Neural cell (in vitro differentiated cells): ENCODE measurements at regions not wholly inside any gene's neighbourhood (a gene's known extent, or its start where the extent isn't known, plus 50 kb on each side); places are given as distances from the start of the nearest gene placed in this dataset.
"Not testable (repeated sequence)": the region's sequence is repeated elsewhere in the genome, so short reads cannot be mapped to it uniquely, and the experiment has no call there.

Experiments
- H2AFZ ChIP-seq: fragments of 200-600, 300-800 bp; sonication (generic), shearing (Covaris generic); 2 replicates; pipeline ENCODE4 v1.6.0; 2014; ENCODE audit warnings: low read depth, mild to moderate bottlenecking, antibody characterized with exemption, low read length, moderate library complexity
- H3F3A ChIP-seq: fragments of 200-600 bp; shearing (Covaris generic); 2 replicates; pipeline ENCODE4 v1.6.1; 2016; ENCODE audit warnings: mild to moderate bottlenecking, moderate library complexity, mixed read lengths, antibody characterized with exemption, low read length; ENCODE audit not compliant: insufficient read depth, poor library complexity, severe bottlenecking
- H3K27ac ChIP-seq: fragments of 200-600, 300-800 bp; sonication (generic), shearing (Covaris generic); 2 replicates; pipeline ENCODE4 v1.5.1; 2014; ENCODE audit warnings: mild to moderate bottlenecking, low read length, moderate library complexity
- H3K27me3 ChIP-seq: fragments of 300-800, 200-600 bp; sonication (generic), shearing (Covaris generic); 2 replicates; pipeline ENCODE4 v1.6.0; 2014; ENCODE audit warnings: mild to moderate bottlenecking, low read depth, low read length, moderate library complexity; ENCODE audit not compliant: insufficient read depth
- H3K36me3 ChIP-seq: fragments of 300-800, 200-600 bp; sonication (generic), shearing (Covaris generic); 2 replicates; pipeline ENCODE4 v1.5.1; 2014; ENCODE audit warnings: mild to moderate bottlenecking, antibody characterized with exemption, low read length, moderate library complexity; ENCODE audit not compliant: insufficient read depth
- H3K4me2 ChIP-seq: fragments of 300-800, 200-600 bp; sonication (generic), shearing (Covaris generic); 2 replicates; pipeline ENCODE4 v1.6.0; 2014; ENCODE audit warnings: mild to moderate bottlenecking, low read length
- H3K4me3 ChIP-seq: fragments of 300-800, 200-600 bp; sonication (generic), shearing (Covaris generic); 2 replicates; pipeline ENCODE4 v1.5.1; 2014; ENCODE audit warnings: mild to moderate bottlenecking, low read length, moderate library complexity
- H3K79me2 ChIP-seq: fragments of 200-600 bp; shearing (Covaris generic); replicated peaks from 2 replicates; pipeline ENCODE4 v1.6.0; 2014; ENCODE audit warnings: mild to moderate bottlenecking, low read length, moderate library complexity; ENCODE audit not compliant: insufficient read depth
- H3K9ac ChIP-seq: fragments of 300-800, 200-600 bp; sonication (generic), shearing (Covaris generic); 2 replicates; pipeline ENCODE4 v1.6.1; 2016; ENCODE audit warnings: mild to moderate bottlenecking, low read length, mixed read lengths
- H3K9me2 ChIP-seq: fragments of 200-600 bp; shearing (Covaris generic); 2 replicates; pipeline ENCODE4 v1.6.1; 2016; ENCODE audit warnings: mild to moderate bottlenecking, low read length, mixed read lengths; ENCODE audit not compliant: insufficient read depth
- H3K9me3 ChIP-seq: fragments of 200-600, 300-800 bp; sonication (generic), shearing (Covaris generic); 2 replicates; pipeline ENCODE4 v1.6.1; 2016; ENCODE audit warnings: mild to moderate bottlenecking, mixed run types, low read length, moderate library complexity, mixed read lengths
- H4K20me1 ChIP-seq: fragments of 200-600 bp; shearing (Covaris generic); 2 replicates; pipeline ENCODE4 v1.6.1; 2016; ENCODE audit warnings: mild to moderate bottlenecking, mixed run types; ENCODE audit not compliant: insufficient read depth
- CTCF ChIP-seq: fragments of 450-650 bp; IDR thresholded peaks from 2 replicates; pipeline ENCODE4 v1.5.1; 2014; ENCODE audit warnings: antibody characterized with exemption, mild to moderate bottlenecking, moderate library complexity; ENCODE audit not compliant: poor library complexity, severe bottlenecking
- EP300 ChIP-seq: fragments of 450-650 bp; conservative IDR thresholded peaks from 2 replicates; pipeline ENCODE4 v1.6.1; 2014; ENCODE audit warnings: antibody characterized with exemption, mild to moderate bottlenecking, moderate library complexity; ENCODE audit not compliant: poor library complexity, severe bottlenecking
- EZH2 ChIP-seq: fragments of 200-600, 300-800 bp; shearing (Covaris generic), sonication (generic); IDR thresholded peaks from 2 replicates; pipeline ENCODE4 v1.6.1; 2014; ENCODE audit warnings: antibody characterized with exemption, low read length, borderline replicate concordance, mild to moderate bottlenecking; ENCODE audit not compliant: insufficient read depth, poor library complexity, severe bottlenecking
- MXI1 ChIP-seq: fragments of 450-650 bp; conservative IDR thresholded peaks from 2 replicates; pipeline ENCODE4 v1.6.1; 2014; ENCODE audit warnings: antibody characterized with exemption, mild to moderate bottlenecking; ENCODE audit not compliant: poor library complexity, severe bottlenecking
- POLR2AphosphoS5 ChIP-seq: IDR thresholded peaks from 2 replicates; pipeline ENCODE4 v1.6.1; 2012
- RAD21 ChIP-seq: fragments of 450-650 bp; conservative IDR thresholded peaks from 2 replicates; pipeline ENCODE4 v1.6.1; 2014; ENCODE audit warnings: antibody characterized with exemption, mild to moderate bottlenecking, moderate library complexity
- SMC3 ChIP-seq: fragments of 450-650 bp; conservative IDR thresholded peaks from 2 replicates; pipeline ENCODE4 v1.6.1; 2014; ENCODE audit warnings: antibody characterized with exemption, mild to moderate bottlenecking, moderate library complexity; ENCODE audit not compliant: poor library complexity
- TAF1 ChIP-seq: IDR thresholded peaks from 2 replicates; pipeline ENCODE4 v1.6.1; 2012; ENCODE audit warnings: low read depth
- TF ChIP-seq, protein P1 (sequence below): IDR thresholded peaks from 2 replicates; pipeline ENCODE4 v1.6.1; 2012; ENCODE audit warnings: borderline replicate concordance

GRCh38 chr13:64591971-64592370, 2638.2 kb downstream of the PCDH9 start:
- Histone ChIP-seq H3K27me3 (no peaks in the 10 kb centered on the region), H3K4me2 (no peak overlapping the region), H3K9me2 (peaks cover 5% of the 10 kb centered on the region), H3K9ac (no peak overlapping the region), H3F3A (no peaks in the 10 kb centered on the region), H3K9me3 (no peaks in the 10 kb centered on the region), H3K4me3 (no peak overlapping the region), H3K36me3 (no peaks in the 10 kb centered on the region), H3K79me2 (no peaks in the 10 kb centered on the region), H2AFZ (no peak overlapping the region), H4K20me1 (no peaks in the 10 kb centered on the region), H3K27ac (no peak overlapping the region)
- TF ChIP-seq, protein P1, sequence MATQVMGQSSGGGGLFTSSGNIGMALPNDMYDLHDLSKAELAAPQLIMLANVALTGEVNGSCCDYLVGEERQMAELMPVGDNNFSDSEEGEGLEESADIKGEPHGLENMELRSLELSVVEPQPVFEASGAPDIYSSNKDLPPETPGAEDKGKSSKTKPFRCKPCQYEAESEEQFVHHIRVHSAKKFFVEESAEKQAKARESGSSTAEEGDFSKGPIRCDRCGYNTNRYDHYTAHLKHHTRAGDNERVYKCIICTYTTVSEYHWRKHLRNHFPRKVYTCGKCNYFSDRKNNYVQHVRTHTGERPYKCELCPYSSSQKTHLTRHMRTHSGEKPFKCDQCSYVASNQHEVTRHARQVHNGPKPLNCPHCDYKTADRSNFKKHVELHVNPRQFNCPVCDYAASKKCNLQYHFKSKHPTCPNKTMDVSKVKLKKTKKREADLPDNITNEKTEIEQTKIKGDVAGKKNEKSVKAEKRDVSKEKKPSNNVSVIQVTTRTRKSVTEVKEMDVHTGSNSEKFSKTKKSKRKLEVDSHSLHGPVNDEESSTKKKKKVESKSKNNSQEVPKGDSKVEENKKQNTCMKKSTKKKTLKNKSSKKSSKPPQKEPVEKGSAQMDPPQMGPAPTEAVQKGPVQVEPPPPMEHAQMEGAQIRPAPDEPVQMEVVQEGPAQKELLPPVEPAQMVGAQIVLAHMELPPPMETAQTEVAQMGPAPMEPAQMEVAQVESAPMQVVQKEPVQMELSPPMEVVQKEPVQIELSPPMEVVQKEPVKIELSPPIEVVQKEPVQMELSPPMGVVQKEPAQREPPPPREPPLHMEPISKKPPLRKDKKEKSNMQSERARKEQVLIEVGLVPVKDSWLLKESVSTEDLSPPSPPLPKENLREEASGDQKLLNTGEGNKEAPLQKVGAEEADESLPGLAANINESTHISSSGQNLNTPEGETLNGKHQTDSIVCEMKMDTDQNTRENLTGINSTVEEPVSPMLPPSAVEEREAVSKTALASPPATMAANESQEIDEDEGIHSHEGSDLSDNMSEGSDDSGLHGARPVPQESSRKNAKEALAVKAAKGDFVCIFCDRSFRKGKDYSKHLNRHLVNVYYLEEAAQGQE: no peak
- TF ChIP-seq EP300: no peak
- no peak for TF ChIP-seq CTCF
- no peak for TF ChIP-seq EZH2
- TF ChIP-seq POLR2AphosphoS5: no peak
- TF ChIP-seq TAF1: no peak
- TF ChIP-seq RAD21: no peak
- TF ChIP-seq MXI1: no peak
- TF ChIP-seq SMC3: no peak

DNA sequence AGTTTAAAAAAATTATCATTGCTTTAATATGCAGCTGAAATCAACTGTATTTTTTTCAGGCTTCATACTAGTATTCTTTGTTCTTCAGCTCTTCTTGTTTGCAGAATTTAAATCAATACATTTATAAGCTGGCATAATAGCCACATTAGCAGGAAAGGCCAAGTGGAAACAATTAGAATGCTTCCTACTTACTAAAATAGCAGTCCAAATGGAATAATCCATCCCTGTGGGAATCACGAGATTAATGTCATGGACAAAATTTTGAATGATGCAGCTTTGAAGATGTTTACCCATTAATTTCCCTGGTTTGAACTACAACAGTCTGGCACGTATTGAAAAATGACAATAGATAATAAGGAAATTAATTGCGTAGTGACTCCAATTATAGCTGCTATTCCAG, 2650.8 kb downstream of the PCDH9 start:
- Histone ChIP-seq H3K27ac (no peak overlapping the region), H3K4me2 (no peak overlapping the region), H3K9me2 (no peaks in the 10 kb centered on the region), H3K4me3 (no peak overlapping the region), H3K9ac (no peak overlapping the region), H3K36me3 (no peaks in the 10 kb centered on the region), H3F3A (no peaks in the 10 kb centered on the region), H4K20me1 (no peaks in the 10 kb centered on the region), H3K27me3 (no peaks in the 10 kb centered on the region), H2AFZ (no peak overlapping the region), H3K9me3 (no peaks in the 10 kb centered on the region), H3K79me2 (no peaks in the 10 kb centered on the region)
- no peak for TF ChIP-seq MXI1

DNA sequence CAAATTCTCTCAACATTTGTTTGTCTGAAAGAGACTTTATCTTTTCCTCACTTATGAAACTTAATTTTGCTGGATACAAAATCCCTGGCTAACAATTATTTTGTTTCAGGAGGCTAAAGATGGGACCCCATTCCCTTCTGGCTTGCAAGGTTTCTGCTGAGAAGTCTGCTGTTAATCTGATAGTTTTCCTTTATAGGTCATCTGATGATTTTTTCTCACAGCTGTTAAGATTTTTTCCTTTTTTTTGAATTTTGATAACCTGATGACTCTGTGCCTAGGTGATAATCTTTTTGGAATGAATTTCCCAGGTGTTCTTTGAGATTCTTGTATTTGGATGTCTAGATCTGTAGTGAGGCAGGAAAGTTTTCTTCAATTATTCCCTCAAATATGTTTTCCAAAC, 2661.4 kb downstream of the PCDH9 start:
- Histone ChIP-seq H3K27me3 (no peaks in the 10 kb centered on the region), H3K9me3 (peaks cover 4% of the 10 kb centered on the region), H3K9ac (no peak overlapping the region), H3F3A (no peaks in the 10 kb centered on the region), H3K36me3 (no peaks in the 10 kb centered on the region), H3K9me2 (no peaks in the 10 kb centered on the region), H4K20me1 (no peaks in the 10 kb centered on the region), H3K27ac (no peak overlapping the region), H3K4me3 (no peak overlapping the region), H3K79me2 (no peaks in the 10 kb centered on the region), H2AFZ (no peak overlapping the region), H3K4me2 (no peak overlapping the region)
- TF ChIP-seq, protein P1: no peak
- no peak for TF ChIP-seq EZH2

DNA sequence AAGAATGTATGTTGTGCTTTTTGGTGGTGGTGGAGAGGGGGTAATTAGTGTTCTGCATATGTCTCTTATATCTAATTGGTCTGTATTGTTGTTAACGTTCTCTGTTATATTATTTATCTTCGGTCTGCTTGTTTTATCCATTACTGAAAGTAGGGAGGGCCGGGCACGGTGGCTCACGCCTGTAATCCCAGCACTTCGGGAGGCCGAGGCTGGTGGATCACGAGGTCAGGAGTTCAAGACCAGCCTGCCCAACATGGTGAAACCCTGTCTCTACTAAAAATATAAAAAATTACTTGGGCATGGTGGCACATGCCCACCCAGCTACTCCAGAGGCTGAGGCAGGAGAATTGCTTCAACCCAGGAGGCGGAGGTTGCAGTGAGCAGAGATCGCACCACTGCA, 2672.1 kb downstream of the PCDH9 start:
- not testable (repeated sequence) for H3K27me3 ChIP-seq, H3K36me3 ChIP-seq, H3K9ac ChIP-seq, H3K79me2 ChIP-seq, H3K9me2 ChIP-seq, H3K4me3 ChIP-seq, H3K9me3 ChIP-seq, H3F3A ChIP-seq, H4K20me1 ChIP-seq, H3K4me2 ChIP-seq, H2AFZ ChIP-seq, H3K27ac ChIP-seq
